Cardiac muscle cell (in vitro differentiated cells and primary cell): ENCODE measurements at regions not wholly inside any gene's neighbourhood (a gene's known extent, or its start where the extent isn't known, plus 50 kb on each side); places are given as distances from the start of the nearest gene placed in this dataset.

ENCODE experiments used
- DNase-seq, 2 donors: peaks; one replicate each; pipeline versions ENCODE4 v3.0.0 to v3.0.0-alpha.2; 2010 to 2017; ENCODE audit warnings: low read depth in 1 of 2, low spot score in 1 of 2
- H3K27ac ChIP-seq: fragments of 200-600 bp; sonication (generic); 2 replicates; pipeline ENCODE4 v1.5.1; 2016
- H3K27me3 ChIP-seq: fragments of 200-600 bp; sonication (generic); 2 replicates; pipeline ENCODE4 v1.6.0; 2016; ENCODE audit warnings: control low read depth
- H3K36me3 ChIP-seq: fragments of 200-600 bp; sonication (generic); 2 replicates; pipeline ENCODE4 v1.5.1; 2016; ENCODE audit warnings: control low read depth
- H3K4me1 ChIP-seq: fragments of 200-600 bp; sonication (generic); 2 replicates; pipeline ENCODE4 v1.8.1; 2017; ENCODE audit warnings: low read depth, mild to moderate bottlenecking, mixed run types
- H3K4me3 ChIP-seq: fragments of 200-600 bp; sonication (generic); 2 replicates; pipeline ENCODE4 v1.5.1; 2016; ENCODE audit warnings: mild to moderate bottlenecking
- H3K9me3 ChIP-seq: fragments of 200-600 bp; sonication (generic); 2 replicates; pipeline ENCODE4 v1.5.1; 2017; ENCODE audit warnings: low read depth, mild to moderate bottlenecking, control low read depth
- TF ChIP-seq, protein P1 (sequence below): IDR thresholded peaks from 2 replicates; pipeline ENCODE4 v1.5.1; 2012; ENCODE audit warnings: low read depth, mild to moderate bottlenecking, low read length

DNA sequence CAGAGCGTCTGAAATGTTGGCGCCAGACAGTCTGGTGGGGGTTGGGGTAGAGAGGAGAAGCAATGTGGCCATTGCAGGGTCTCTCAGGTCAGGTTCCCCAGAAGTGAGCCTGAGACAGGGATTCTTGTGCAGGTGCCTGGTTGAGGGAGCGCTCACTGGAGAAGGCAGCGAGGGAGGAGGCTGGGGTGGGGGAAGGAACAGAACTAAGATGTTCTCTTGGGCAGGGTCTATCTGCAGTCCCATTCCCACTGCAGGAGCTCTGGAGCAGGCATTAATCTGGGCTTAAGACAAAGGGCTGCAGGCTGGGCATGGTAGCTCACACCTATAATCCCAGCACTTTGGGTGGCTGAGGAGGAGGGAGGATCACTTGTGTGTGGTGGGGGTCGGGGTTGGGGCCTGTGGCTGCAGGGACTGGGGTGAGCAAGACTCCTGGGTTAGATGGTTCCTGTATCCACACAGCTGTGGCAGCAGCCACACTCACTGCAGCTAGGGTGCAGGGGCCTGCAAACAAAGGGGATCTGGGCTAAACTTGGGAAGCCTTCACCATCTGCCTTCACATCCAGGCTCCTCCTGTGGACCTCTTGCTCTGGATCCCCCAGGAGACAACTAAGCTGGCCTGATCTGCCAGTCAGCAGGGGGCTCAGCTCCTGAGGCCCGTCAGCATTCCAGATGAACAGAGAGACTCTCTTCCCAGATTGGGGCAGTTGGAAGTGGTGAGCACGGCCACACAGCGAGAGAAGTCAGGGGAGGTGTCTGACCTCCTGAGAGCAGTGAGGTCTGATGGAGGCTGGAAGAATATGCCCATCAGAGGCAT is 172.5 kb downstream of the ABHD5 start:
- H3K4me1 ChIP-seq, result no peaks in the 10 kb centered on the region
- no peak for DNase-seq
- H3K4me3 ChIP-seq, result no peak overlapping the region
- no peaks in the 10 kb centered on the region for H3K9me3 ChIP-seq
- TF ChIP-seq, protein P1, sequence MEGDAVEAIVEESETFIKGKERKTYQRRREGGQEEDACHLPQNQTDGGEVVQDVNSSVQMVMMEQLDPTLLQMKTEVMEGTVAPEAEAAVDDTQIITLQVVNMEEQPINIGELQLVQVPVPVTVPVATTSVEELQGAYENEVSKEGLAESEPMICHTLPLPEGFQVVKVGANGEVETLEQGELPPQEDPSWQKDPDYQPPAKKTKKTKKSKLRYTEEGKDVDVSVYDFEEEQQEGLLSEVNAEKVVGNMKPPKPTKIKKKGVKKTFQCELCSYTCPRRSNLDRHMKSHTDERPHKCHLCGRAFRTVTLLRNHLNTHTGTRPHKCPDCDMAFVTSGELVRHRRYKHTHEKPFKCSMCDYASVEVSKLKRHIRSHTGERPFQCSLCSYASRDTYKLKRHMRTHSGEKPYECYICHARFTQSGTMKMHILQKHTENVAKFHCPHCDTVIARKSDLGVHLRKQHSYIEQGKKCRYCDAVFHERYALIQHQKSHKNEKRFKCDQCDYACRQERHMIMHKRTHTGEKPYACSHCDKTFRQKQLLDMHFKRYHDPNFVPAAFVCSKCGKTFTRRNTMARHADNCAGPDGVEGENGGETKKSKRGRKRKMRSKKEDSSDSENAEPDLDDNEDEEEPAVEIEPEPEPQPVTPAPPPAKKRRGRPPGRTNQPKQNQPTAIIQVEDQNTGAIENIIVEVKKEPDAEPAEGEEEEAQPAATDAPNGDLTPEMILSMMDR, result no peak
- no peak overlapping the region for H3K27ac ChIP-seq
- peaks cover 16% of the 10 kb centered on the region for H3K27me3 ChIP-seq
- no peaks in the 10 kb centered on the region for H3K36me3 ChIP-seq

GRCh38 chr3:43863966-43864933 is 173.5 kb downstream of the ABHD5 start:
- Histone ChIP-seq H3K9me3 (no peaks in the 10 kb centered on the region), H3K27ac (no peak overlapping the region), H3K4me3 (no peak overlapping the region), H3K4me1 (no peaks in the 10 kb centered on the region), H3K36me3 (no peaks in the 10 kb centered on the region), H3K27me3 (peaks cover 5% of the 10 kb centered on the region)
- TF ChIP-seq, protein P1, result no peak
- no peak for DNase-seq

DNA sequence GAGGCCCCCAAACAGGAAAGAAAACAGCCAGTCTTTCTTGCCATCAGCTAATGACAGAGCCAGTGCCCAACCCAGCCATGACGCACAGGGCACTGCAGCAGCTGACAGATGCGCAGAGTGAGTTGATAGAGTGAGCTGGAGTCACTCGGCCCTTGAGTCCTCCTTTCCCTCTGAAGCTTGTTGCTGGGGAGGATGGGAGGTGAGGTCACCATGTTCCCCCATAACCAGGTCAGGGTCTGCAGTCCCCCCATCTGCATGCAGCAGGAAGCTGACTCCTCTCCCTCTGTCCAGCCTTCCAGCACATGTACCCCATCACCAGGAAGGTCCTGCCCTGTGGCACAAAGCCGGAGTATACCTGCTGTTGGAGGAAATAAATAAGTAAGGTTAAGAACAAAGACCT is 174.6 kb downstream of the ABHD5 start:
- Histone ChIP-seq H3K4me3 (no peak overlapping the region), H3K9me3 (no peaks in the 10 kb centered on the region), H3K27ac (no peak overlapping the region), H3K27me3 (no peaks in the 10 kb centered on the region), H3K4me1 (no peaks in the 10 kb centered on the region), H3K36me3 (no peaks in the 10 kb centered on the region)
- no peak for DNase-seq
- TF ChIP-seq, protein P1, result no peak

- H3K27me3 ChIP-seq, result no peaks in the 10 kb centered on the region
- no peak overlapping the region for H3K4me3 ChIP-seq
- H3K36me3 ChIP-seq, result no peaks in the 10 kb centered on the region
- TF ChIP-seq, protein P1, result no peak
- H3K27ac ChIP-seq, result no peak overlapping the region
- DNase-seq, result no peak
- H3K4me1 ChIP-seq, result no peaks in the 10 kb centered on the region
- no peaks in the 10 kb centered on the region for H3K9me3 ChIP-seq
These were observed 175.3 kb downstream of the ABHD5 start for GRCh38 chr3:43865887-43866528.
